ENCODE measurements at regions not wholly inside any gene's neighbourhood (a gene's known extent, or its start where the extent isn't known, plus 50 kb on each side); places are given as distances from the start of the nearest gene placed in this dataset.

DNA sequence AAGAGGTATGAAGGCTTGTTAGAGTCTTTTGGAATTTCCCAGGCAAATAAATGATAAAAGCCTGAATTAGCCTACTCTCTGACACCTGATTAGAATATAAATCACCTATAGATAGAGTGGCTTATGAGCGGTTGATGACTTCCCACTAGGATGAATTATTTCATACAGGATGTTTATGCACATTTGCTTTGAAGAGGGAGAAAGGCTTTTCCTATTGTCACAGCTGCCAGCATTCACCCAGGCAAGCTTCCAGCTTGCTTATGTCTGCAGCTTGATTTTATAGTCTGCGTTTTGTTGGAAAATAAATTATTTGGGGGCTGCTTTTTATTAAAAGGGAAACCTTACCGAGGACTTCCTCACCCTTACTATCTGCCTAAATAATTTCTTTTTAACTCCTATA, 51.3 kb upstream of the EIF2S2 start:
- DNase-seq (ENCODE audit: low spot score) (no peak), ATAC-seq (ENCODE audit: low FRiP score) (no peak)
- TF ChIP-seq, protein P1, sequence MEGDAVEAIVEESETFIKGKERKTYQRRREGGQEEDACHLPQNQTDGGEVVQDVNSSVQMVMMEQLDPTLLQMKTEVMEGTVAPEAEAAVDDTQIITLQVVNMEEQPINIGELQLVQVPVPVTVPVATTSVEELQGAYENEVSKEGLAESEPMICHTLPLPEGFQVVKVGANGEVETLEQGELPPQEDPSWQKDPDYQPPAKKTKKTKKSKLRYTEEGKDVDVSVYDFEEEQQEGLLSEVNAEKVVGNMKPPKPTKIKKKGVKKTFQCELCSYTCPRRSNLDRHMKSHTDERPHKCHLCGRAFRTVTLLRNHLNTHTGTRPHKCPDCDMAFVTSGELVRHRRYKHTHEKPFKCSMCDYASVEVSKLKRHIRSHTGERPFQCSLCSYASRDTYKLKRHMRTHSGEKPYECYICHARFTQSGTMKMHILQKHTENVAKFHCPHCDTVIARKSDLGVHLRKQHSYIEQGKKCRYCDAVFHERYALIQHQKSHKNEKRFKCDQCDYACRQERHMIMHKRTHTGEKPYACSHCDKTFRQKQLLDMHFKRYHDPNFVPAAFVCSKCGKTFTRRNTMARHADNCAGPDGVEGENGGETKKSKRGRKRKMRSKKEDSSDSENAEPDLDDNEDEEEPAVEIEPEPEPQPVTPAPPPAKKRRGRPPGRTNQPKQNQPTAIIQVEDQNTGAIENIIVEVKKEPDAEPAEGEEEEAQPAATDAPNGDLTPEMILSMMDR (IDR thresholded peaks at IDR 0.05), result no peak

DNA sequence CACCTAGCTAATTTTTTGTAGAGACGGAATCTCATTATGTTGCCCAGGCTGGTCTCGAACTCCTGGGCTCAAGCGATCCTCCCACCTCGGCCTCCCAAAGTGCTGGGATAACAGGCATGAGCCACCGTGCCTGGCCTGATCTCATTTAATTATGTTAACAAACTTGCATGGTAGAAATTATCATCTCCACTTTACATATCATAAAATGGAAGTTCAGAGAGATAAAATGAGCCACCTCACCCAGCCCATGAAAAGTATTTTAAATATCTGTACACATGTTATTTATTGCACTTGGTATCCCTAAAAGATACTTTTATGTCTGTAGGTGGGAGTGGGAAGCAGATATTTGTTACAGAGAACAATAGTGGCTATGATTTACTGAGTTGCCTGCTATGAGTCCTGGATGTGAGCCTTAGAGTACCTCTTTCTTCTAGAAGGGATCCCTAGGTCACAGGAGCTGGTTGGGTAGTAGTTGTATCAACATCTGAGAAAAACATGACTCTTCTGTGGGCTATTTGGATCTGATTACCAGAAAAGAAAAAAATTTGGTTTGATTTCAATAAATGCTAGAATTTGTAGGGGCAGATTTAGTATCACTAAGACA, 52.4 kb upstream of the EIF2S2 start:
- no peak for ATAC-seq (ENCODE audit: low FRiP score)
- no peak for DNase-seq (ENCODE audit: low spot score)
- TF ChIP-seq, protein P1 (IDR thresholded peaks at IDR 0.05), result no peak

GRCh38 chr20:34165018-34165619, 53.1 kb upstream of the EIF2S2 start:
- no peak for ATAC-seq (ENCODE audit: low FRiP score)
- no peak for DNase-seq (ENCODE audit: low spot score)
- TF ChIP-seq, protein P1 (IDR thresholded peaks at IDR 0.05), result no peak

DNA sequence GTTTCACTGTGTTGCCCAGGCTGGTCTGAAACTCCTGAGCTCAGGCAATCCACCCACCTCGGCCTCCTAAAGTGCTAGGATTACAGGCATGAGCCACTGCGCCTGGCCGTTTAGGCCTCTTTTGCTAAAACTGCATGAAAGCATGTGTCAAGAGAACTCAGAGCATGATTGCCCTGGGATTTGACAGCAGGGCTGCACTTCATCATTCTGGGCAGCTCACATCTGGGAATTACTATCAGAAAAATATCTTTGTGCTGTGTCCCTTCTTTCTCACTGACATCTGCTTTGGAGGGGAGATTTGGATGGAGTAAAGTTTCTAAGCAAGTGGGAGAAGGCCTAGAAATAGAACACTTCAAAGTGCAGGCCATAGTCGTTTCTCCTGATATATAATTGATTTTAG, 59.6 kb upstream of the EIF2S2 start:
- DNase-seq (ENCODE audit: low spot score) (no peak), ATAC-seq (ENCODE audit: low FRiP score) (no peak)
- TF ChIP-seq, protein P1 (IDR thresholded peaks at IDR 0.05), result no peak

GRCh38 chr20:34172926-34173325, 60.9 kb upstream of the EIF2S2 start:
- TF ChIP-seq, protein P1 (IDR thresholded peaks at IDR 0.05), result no peak
- no peak for DNase-seq (ENCODE audit: low spot score)
- ATAC-seq (ENCODE audit: low FRiP score), result no peak

GRCh38 chr20:34175079-34175478, 63.0 kb upstream of the EIF2S2 start:
- DNase-seq (ENCODE audit: low spot score) (no peak), ATAC-seq (ENCODE audit: low FRiP score) (no peak)
- TF ChIP-seq, protein P1 (IDR thresholded peaks at IDR 0.05), result no peak

GRCh38 chr20:34175879-34176278, 63.8 kb upstream of the EIF2S2 start:
- DNase-seq (ENCODE audit: low spot score), result no peak
- TF ChIP-seq, protein P1 (IDR thresholded peaks at IDR 0.05), result no peak
- no peak for ATAC-seq (ENCODE audit: low FRiP score)
